Renal cortex interstitium (tissue), 11 donors: ENCODE measurements at regions not wholly inside any gene's neighbourhood (a gene's known extent, or its start where the extent isn't known, plus 50 kb on each side); places are given as distances from the start of the nearest gene placed in this dataset.
A peak's percentile ranks its signal among the peaks of the same experiment; 100 is the strongest.
"Not testable (repeated sequence)": the region's sequence is repeated elsewhere in the genome, so short reads cannot be mapped to it uniquely, and the experiment has no call there.

Source experiments
- DNase-seq, 11 donors: peaks; one replicate each; pipeline ENCODE4 v3.0.0-alpha.2; 2013; ENCODE audit warnings: low read depth in 9 of 11, low spot score in 4 of 11; ENCODE audit errors: extremely low read depth in 1 of 11

- DNase-seq, result no peak
Measured at GRCh38 chr5:17748201-17748600, 113.9 kb downstream of the TAF11L14 start.

DNA sequence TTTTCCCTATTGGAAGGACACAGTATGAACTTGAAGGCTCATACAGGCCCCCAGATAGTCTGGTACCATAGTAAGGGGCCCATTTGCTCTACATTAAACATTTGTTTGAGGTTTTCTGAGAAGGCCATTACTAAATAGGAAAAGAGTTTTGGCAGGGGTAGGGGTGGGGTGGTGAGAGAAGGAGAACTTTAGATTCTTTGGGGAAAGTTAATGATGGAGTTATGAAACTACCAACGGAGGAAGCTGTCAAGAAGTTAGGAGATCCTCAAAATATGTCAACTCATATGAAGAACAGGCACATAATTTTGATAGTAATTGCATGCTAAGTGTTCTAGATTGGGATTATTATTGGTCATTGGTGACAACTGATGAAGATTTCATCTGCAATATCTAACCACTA is 114.7 kb downstream of the TAF11L14 start:
- DNase-seq, result no peak

- not testable (repeated sequence) for DNase-seq
Measured at GRCh38 chr5:17755406-17755805, 121.1 kb downstream of the TAF11L14 start.

- DNase-seq, result no peak
Measured at GRCh38 chr5:17761326-17761725, 127.1 kb downstream of the TAF11L14 start.

DNA sequence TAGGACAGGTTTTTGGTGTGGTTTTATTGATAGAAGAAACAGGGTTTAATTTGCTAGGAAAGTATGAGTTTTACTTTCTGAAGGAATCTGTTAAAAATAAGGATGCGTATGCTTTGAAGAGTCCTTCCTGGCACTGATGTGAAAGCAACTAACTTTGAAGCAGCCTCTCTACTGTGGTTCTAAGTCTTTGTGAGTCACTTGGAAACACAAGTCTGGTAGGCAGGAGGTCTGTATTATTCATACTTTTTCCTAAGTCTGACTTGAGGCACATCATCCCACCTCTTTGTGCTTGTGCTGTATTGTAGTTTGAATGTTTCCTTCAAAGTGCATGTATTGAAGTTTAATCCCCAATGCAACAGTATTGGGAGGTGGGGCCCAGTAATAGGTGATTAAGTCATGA is 129.0 kb downstream of the TAF11L14 start:
- DNase-seq, result no peak

DNA sequence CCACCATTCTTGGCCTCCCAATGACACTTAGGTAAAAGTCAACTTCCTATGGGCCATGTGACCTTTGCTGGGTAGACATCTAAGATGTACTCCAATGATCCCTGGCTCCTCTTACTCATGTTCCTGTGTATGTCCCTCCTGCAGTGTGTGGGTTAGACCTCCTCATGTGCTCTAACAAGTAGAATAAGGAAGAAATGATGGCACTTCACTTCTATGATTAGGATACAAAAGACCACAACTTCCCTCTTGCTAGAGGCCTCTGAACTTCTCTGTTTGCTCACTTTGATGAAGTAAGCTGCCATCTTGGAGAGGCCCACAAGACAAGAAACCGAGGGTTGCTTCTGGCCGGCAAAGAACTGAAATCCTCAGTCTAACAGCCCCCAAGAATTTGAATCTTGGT is 131.8 kb downstream of the TAF11L14 start:
- DNase-seq, result no peak

DNA sequence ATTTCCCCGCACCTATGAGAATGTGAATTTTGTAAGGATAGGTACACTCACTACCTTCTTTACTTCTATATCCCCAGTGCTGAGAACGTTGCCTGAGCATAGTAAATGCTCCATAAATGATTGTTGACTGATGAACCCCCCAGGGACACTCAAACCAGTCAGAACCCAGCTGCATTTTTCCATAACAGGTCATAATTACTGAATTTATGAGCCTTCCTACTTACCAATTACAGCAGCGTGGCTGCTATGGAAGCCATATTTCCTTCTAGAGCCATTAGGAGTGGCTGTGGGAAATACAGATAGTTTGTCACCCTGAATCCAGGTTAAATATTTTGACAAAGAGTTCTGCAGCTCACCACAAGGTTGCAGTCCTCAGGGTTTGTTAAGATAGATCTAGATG is 135.0 kb downstream of the TAF11L14 start:
- peak in 1 of 11 donors; percentile 2 for DNase-seq

DNA sequence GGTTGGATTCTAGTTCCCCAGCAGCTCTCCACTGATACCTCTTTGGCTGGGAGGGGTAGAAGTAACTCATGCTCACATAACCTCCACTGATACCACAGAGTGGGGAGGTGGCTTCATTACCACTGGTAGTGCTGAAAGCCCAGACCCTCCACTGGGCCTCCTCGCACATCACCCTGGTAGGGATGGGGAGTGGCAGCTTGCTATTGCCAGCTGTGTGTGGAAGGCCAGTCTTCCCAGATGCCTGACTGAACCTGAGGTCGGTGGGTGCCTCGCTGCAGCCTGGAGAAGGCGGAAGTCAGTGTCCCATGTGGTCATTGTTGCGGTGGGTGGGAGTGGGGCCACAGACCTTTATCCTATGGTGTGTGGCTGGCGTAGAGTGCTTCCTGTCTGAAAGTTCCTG is 138.0 kb downstream of the TAF11L14 start:
- no peak for DNase-seq

GRCh38 chr5:17785774-17786173 is 151.5 kb downstream of the TAF11L14 start:
- no peak for DNase-seq

DNA sequence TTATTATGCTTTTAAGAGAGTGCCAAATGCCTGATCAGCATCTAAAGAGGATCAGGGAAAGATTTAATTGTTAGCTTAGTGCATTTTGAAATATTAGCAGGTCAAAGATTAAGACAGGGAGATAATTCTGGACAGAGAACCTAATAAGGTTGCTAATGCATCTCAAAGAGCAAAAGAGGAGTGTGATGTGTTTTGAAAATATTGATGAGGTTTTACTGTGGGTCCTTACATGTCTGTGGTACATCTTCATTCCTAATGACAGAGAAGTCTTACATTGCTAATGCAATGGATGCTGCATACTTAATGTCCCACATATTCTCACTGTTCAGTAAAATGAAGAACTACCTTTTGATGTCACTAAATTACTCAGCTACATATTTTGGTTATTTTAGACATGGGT is 154.1 kb downstream of the TAF11L14 start:
- no peak for DNase-seq

DNA sequence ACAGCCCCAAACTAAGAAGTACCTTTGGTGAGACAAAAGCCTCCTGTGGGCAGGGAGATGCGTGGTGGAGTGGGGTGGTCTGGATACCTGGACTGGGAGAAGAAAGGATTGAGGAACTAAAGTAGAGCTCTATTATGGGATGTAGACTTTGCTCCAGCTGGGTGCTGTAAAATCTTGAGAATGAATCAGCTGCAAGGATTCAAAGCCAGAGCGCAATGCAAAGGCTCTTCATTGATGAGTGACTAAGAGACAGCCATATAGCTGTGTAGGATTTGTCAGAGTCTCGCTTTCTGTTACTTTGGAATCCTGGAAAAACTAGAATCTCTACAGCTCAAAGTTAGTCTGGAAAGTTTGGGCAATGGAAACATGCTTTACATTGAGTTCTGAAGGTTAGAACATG is 159.9 kb downstream of the TAF11L14 start:
- DNase-seq, result no peak

DNA sequence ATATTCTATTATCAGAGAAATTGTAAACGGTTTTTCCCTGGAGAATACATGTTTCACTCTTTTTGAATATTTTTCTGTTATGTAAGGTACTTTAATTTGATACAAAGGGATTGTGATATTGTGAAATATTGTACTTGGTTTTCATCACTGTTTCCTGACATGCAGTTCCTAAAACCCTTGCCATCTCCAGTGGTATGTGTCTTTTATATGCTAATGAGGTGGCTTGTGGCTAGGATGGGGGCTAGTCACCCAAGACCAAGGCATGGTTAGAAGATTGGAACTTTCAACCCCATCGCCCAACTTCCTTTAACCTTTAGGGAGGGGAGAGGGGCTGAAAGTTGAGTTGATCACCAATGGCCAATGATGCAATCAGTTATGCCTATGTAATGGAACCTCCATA is 160.6 kb downstream of the TAF11L14 start:
- no peak for DNase-seq

DNA sequence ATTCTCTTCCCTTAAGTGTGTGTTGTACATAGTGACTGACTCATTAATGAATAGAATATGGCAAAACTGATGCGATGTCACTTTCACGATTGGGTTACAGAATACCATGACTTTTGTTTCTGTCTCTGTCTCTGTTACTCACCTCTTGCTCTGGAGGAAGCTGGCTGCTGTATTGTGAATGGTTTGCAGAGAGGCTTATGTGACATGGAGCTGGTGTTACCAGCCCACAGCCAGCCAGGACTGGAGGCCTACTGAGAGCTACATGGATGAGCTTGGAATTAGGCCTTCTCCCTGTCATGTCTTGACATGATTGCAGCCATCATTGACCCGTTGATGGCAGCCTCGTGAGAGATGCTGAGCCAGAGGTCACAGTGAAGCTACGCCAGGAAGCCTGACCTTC is 161.9 kb downstream of the TAF11L14 start:
- DNase-seq, result no peak

DNA sequence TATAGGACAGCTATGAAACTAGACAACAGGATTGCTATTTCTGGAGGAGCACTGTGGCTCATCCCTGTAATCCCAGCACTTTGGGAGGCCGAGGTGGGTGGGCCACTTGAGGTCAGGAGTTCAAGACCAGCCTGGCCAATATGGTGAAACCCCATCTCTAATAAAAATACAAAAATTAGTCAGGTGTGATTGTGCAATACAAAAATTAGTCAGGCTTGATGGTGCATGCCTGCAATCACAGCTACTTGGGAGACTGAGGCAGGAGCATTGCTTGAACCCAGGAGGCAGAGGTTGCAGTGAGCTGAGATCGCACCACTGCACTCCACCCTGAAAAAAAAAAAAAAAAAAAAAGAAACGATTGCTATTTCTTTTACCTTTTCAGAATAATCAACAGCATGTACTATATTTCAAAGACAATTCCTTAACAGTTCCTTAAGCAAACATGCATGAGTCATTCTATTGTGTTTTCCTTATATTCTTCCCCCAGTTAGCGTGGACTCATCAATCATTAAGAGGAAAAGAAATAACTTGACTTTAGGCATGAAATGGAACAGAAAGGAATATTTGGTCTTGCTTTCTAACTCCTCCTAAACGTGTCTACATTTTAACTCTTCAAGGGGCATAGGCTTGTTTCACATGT is 162.6 kb downstream of the TAF11L14 start:
- DNase-seq, result no peak

DNA sequence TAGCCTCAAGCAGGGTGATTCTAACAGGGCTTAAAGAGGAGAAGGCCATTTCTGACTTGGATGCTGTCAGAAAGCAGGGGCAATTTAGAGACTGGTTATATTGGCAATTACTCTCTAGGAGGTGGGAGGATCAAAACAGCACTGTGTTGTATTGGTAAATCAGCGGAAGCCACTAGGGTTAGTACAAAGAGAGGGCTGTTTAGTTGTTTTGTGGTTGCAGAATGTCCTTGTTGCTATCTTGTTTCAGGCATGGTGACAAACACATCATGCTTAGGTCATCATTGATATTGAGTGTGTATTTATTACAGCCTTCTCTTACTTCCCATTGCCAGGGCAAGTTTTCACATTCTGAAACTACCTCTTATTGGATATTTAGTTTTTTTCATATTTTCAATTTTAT is 165.3 kb downstream of the TAF11L14 start:
- no peak for DNase-seq

GRCh38 chr5:17801595-17801994 is 167.3 kb downstream of the TAF11L14 start:
- DNase-seq, result no peak

GRCh38 chr5:17802256-17802655 is 168.0 kb downstream of the TAF11L14 start:
- DNase-seq, result no peak

DNA sequence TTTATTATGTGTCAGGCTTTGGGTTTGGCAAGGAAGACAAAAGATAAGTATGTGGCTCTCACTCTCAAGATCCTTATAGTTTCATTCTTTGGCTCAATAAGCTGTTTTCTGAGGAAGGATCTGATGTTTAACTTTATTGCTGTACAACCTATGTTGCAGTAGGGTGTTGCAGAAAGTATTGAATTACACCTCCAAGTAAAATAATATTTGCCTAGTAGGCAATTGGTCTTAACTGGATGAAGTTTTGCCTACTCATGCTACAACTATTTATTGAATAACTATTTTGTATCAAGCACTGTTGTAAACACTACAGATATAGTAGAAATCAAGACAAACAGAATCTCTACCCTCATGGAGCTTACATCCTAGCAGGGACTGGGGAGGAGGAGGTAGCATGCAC is 169.7 kb downstream of the TAF11L14 start:
- no peak for DNase-seq

DNA sequence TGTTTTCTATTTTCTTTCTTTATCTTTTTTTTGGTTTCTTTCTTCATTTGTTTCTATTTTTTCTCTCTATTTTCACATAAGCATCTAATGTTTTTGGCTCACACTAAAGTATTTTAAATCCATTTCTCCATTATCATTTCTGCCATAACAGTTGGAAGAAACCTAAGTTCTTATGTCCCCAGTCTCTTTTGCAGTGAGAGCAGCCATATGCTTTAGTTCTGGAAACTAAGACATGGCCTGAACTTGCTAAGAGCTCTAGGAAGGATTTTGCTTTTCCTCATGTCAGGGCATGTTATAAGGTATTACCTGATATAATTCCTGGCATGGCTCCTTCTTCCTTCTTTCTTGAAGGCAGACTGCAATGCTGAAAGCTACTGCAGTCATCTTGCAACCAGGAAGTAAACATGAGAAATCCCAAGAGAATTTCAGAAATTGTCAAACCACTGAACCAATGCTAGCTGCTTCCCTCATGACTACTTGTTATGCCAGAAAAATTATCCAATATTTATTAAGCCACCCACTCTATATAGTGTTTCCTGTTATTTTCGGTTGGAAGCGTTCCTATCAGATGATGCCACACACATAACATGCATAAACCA is 171.1 kb downstream of the TAF11L14 start:
- no peak for DNase-seq

- no peak for DNase-seq
Measured at GRCh38 chr5:17806818-17807468, 172.7 kb downstream of the TAF11L14 start.

DNA sequence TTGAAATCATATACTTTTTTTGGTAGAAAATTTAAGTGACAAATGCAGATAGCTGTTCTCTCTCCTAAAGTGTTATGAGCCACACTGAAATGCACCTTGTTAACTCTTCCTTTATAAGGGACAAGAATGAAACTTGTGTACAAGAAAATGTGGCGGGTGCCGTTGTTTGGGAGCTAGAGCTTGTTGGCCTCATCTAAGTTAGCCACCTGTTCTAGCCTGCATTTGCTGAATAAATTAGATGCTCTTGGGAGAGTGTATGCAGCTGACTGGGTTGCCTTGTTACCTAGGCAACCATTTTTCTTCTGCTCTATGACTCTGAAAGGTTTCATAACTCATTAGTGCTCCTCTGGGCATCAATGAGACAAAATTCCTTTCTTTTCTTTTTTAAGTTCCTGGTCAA is 174.3 kb downstream of the TAF11L14 start:
- no peak for DNase-seq
